ENCODE measurements at regions not wholly inside any gene's neighbourhood (a gene's known extent, or its start where the extent isn't known, plus 50 kb on each side); places are given as distances from the start of the nearest gene placed in this dataset.
A peak's percentile ranks its signal among the peaks of the same experiment; 100 is the strongest.

DNA sequence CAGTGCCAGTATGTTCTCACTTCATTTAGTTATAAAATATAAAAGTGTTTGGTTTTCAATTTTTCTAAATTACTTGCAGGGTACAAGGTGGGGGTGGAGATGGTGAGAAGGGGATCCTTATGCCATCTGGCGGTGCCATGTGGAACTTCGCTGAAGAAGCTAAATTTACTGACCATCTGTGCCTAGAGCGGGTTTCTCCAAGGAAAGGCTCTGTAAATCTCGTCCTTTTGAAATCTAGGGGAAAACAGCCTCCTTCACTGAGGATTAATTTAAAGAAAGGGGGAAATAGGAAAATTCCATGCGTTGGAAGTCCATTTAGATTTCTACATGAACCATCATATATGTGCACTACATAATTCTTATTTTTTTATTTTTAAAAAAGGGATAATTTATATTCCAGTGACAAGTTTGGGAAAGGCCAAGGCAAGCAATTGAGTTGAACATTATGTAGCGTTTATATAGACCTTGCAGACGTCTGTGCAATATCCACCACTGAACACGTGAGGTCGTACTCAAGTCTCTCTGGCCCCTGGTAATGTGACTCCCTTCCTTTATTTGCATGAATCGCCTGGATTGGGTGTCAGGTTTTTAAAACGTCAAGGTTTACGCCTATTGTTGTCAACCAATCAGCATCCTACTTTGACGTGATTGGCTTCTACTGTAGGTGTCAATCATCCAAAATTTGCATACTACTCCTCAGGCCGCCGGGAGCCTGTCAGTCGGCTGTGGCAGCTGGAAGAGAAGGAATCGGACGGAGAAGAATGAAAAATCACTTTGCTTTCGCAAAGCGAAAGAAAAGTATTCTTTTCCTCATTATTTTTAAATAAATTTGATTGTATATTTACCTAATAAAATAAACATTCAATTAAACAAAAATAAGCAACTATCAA is 297.1 kb upstream of the NFE2L3 start:
- peaks cover 6% of the 10 kb centered on the region for H3K27me3 Mint-ChIP-seq (ENCODE audit: low read depth)
- peak in 1 of 2 experiments; percentile 41 for DNase-seq (ENCODE audit: low spot score in 2 of 2, unreplicated experiment in 2 of 2)
- peak; percentile 74 for TF ChIP-seq CTCF (IDR thresholded peaks at IDR 0.05; ENCODE audit: unreplicated experiment)
- H3K36me3 Mint-ChIP-seq = no peaks in the 10 kb centered on the region
- peak overlapping the region; percentile 86 for H3K27ac Mint-ChIP-seq
- H3K4me3 Mint-ChIP-seq = peak overlapping the region; percentile 59
- no peaks in the 10 kb centered on the region for H3K9me3 Mint-ChIP-seq
- H3K4me1 Mint-ChIP-seq = peaks cover 53% of the 10 kb centered on the region

GRCh38 chr7:25855854-25856782 is 295.9 kb upstream of the NFE2L3 start:
- Mint-ChIP-seq H3K4me1 (peaks cover 46% of the 10 kb centered on the region), H3K27ac (peak overlapping the region; percentile 57), H3K4me3 (no peak overlapping the region), H3K27me3 (ENCODE audit: low read depth) (peaks cover 6% of the 10 kb centered on the region), H3K9me3 (no peaks in the 10 kb centered on the region), H3K36me3 (no peaks in the 10 kb centered on the region)
- no peak for DNase-seq (ENCODE audit: low spot score in 2 of 2, unreplicated experiment in 2 of 2)
- TF ChIP-seq CTCF (IDR thresholded peaks at IDR 0.05; ENCODE audit: unreplicated experiment) = no peak

GRCh38 chr7:25857376-25858067 is 294.5 kb upstream of the NFE2L3 start:
- H3K36me3 Mint-ChIP-seq = no peaks in the 10 kb centered on the region
- H3K4me1 Mint-ChIP-seq = peaks cover 44% of the 10 kb centered on the region
- no peak overlapping the region for H3K27ac Mint-ChIP-seq
- TF ChIP-seq CTCF (IDR thresholded peaks at IDR 0.05; ENCODE audit: unreplicated experiment) = no peak
- no peaks in the 10 kb centered on the region for H3K9me3 Mint-ChIP-seq
- DNase-seq (ENCODE audit: low spot score in 2 of 2, unreplicated experiment in 2 of 2) = no peak
- H3K27me3 Mint-ChIP-seq (ENCODE audit: low read depth) = peaks cover 4% of the 10 kb centered on the region
- no peak overlapping the region for H3K4me3 Mint-ChIP-seq

DNA sequence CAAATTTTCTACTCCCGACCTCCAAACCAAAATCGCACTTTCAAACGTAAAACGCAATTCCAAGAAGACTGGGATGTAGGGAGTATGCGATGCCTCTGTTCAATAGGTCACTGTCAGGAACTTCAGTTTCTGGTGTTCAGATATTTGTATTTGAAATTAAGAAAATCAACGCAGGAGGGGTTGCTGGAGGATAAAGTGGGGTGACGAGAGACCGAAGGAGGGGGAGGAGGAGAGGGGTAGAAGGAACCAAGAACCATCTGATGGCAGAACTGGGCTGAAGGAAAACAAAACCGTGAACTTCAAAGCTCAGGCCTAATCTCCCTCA is 293.8 kb upstream of the NFE2L3 start:
- H3K4me1 Mint-ChIP-seq = peaks cover 44% of the 10 kb centered on the region
- no peak for TF ChIP-seq CTCF (IDR thresholded peaks at IDR 0.05; ENCODE audit: unreplicated experiment)
- no peaks in the 10 kb centered on the region for H3K9me3 Mint-ChIP-seq
- peaks cover 2% of the 10 kb centered on the region for H3K27me3 Mint-ChIP-seq (ENCODE audit: low read depth)
- H3K4me3 Mint-ChIP-seq = no peak overlapping the region
- no peaks in the 10 kb centered on the region for H3K36me3 Mint-ChIP-seq
- H3K27ac Mint-ChIP-seq = no peak overlapping the region
- no peak for DNase-seq (ENCODE audit: low spot score in 2 of 2, unreplicated experiment in 2 of 2)

DNA sequence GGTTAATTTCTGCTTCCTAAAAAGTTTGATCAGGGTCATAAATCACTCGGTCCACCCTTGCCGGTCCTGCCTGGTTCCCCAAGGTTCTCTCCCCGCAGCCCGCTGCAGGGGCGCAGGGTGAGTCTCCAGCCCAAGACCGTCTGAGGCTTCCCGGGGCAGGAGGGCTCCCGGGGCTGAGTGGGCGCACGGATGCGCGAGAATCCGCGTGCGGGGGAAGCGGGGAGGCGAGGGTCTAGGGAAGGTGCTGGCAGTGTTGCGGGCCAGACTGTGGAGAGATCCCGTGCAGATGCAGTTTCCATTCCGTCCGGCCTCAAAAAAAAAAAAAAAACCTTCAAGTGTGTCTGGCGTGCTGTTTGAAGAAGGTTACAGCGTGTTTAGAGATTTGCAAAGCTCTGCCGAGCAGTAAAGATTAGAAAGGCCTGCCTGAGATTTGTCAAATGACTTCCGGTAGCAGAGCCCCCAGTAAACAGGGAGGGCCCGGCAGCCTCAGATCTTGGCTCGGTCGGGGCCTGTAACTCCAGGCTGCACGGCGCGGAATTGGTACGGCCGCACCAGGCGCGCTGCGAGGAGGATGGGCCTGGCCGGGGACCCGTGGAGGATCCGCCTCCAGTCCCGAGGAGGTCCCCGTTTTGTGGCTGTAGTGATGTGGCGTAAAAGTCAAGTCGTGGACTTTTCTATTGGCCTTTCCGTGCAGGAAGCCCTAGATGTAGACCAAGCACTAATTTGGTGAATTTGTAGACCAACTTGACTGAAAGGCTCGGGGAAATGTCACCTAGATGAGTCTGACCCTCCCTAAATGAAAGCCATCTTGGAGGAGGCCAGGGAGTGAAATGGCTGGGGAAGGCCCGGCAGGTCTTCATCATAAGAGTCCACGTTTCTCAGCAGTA is 293.2 kb upstream of the NFE2L3 start:
- Mint-ChIP-seq H3K27me3 (ENCODE audit: low read depth) (peaks cover 6% of the 10 kb centered on the region), H3K4me1 (peaks cover 38% of the 10 kb centered on the region), H3K9me3 (no peaks in the 10 kb centered on the region), H3K4me3 (peak overlapping the region; percentile 59), H3K27ac (peak overlapping the region; percentile 73), H3K36me3 (no peaks in the 10 kb centered on the region)
- DNase-seq (ENCODE audit: low spot score in 2 of 2, unreplicated experiment in 2 of 2) = no peak
- no peak for TF ChIP-seq CTCF (IDR thresholded peaks at IDR 0.05; ENCODE audit: unreplicated experiment)

All from mesothelial cell of epicardium (in vitro differentiated cells).